ENCODE measurements at regions not wholly inside any gene's neighbourhood (a gene's known extent, or its start where the extent isn't known, plus 50 kb on each side); places are given as distances from the start of the nearest gene placed in this dataset.
"Not testable (repeated sequence)": the region's sequence is repeated elsewhere in the genome, so short reads cannot be mapped to it uniquely, and the experiment has no call there.

- no peaks in the 10 kb centered on the region for H3K27me3 ChIP-seq
- TF ChIP-seq CTCF (IDR thresholded peaks at IDR 0.05), result no peak
Measured at GRCh38 chr11:42857344-42857743, 454.5 kb upstream of the API5 start.

GRCh38 chr11:42870480-42870879, 441.3 kb upstream of the API5 start:
- H3K4me1 ChIP-seq, result no peaks in the 10 kb centered on the region
- intact Hi-C loops (cut with DNase I), result no loop called here
- DNase-seq, result no peak
- no peaks in the 10 kb centered on the region for H3K27me3 ChIP-seq
- no peak for TF ChIP-seq CTCF (IDR thresholded peaks at IDR 0.05)
- no peak overlapping the region for H3K4me3 ChIP-seq
- H3K9ac ChIP-seq (ENCODE audit: low read depth in 2 of 2, low read length in 2 of 2), result no peak overlapping the region
- no peaks in the 10 kb centered on the region for H3K9me3 ChIP-seq
- no peaks in the 10 kb centered on the region for H3K36me3 ChIP-seq
- no peak overlapping the region for H3K27ac ChIP-seq

More at GRCh38 chr11:42857344-42857743, 454.5 kb upstream of the API5 start:
- Histone ChIP-seq H3K4me3 (no peak overlapping the region), H3K9ac (ENCODE audit: low read depth in 2 of 2, low read length in 2 of 2) (no peak overlapping the region), H3K4me1 (no peaks in the 10 kb centered on the region), H3K27ac (no peak overlapping the region), H3K9me3 (no peaks in the 10 kb centered on the region), H3K36me3 (no peaks in the 10 kb centered on the region)
- no peak for DNase-seq
- intact Hi-C loops (cut with DNase I), result no loop called here

GRCh38 chr11:42873800-42874405, 437.9 kb upstream of the API5 start:
- H3K9ac ChIP-seq (ENCODE audit: low read depth in 2 of 2, low read length in 2 of 2); H3K36me3 ChIP-seq; H3K4me1 ChIP-seq; DNase-seq; H3K4me3 ChIP-seq; H3K27ac ChIP-seq; H3K9me3 ChIP-seq; intact Hi-C loops (cut with DNase I); H3K27me3 ChIP-seq: not testable (repeated sequence)

GRCh38 chr11:42881335-42881734, 430.5 kb upstream of the API5 start:
- H3K27me3 ChIP-seq; H3K9ac ChIP-seq (ENCODE audit: low read depth in 2 of 2, low read length in 2 of 2); H3K4me1 ChIP-seq; intact Hi-C loops (cut with DNase I); H3K9me3 ChIP-seq; H3K27ac ChIP-seq; H3K36me3 ChIP-seq; H3K4me3 ChIP-seq; DNase-seq: not testable (repeated sequence)

GRCh38 chr11:42890773-42891172, 421.0 kb upstream of the API5 start:
- H3K9me3 ChIP-seq, result no peaks in the 10 kb centered on the region
- TF ChIP-seq CTCF (IDR thresholded peaks at IDR 0.05), result no peak
- H3K27me3 ChIP-seq, result no peaks in the 10 kb centered on the region
- H3K9ac ChIP-seq (ENCODE audit: low read depth in 2 of 2, low read length in 2 of 2), result no peak overlapping the region
- H3K27ac ChIP-seq, result no peak overlapping the region
- no peaks in the 10 kb centered on the region for H3K4me1 ChIP-seq
- no peak for DNase-seq
- H3K4me3 ChIP-seq, result no peak overlapping the region
- intact Hi-C loops (cut with DNase I), result no loop called here
- H3K36me3 ChIP-seq, result no peaks in the 10 kb centered on the region

- no peaks in the 10 kb centered on the region for H3K27me3 ChIP-seq
- H3K9me3 ChIP-seq, result no peaks in the 10 kb centered on the region
- H3K27ac ChIP-seq, result no peak overlapping the region
- TF ChIP-seq CTCF (IDR thresholded peaks at IDR 0.05), result no peak
- no peak overlapping the region for H3K4me3 ChIP-seq
- DNase-seq, result no peak
- intact Hi-C loops (cut with DNase I), result no loop called here
- no peak overlapping the region for H3K9ac ChIP-seq (ENCODE audit: low read depth in 2 of 2, low read length in 2 of 2)
- no peaks in the 10 kb centered on the region for H3K36me3 ChIP-seq
- no peaks in the 10 kb centered on the region for H3K4me1 ChIP-seq
Measured at GRCh38 chr11:42901084-42901483, 410.7 kb upstream of the API5 start.
